ENCODE measurements at regions not wholly inside any gene's neighbourhood (a gene's known extent, or its start where the extent isn't known, plus 50 kb on each side); places are given as distances from the start of the nearest gene placed in this dataset.
"Not testable (repeated sequence)": the region's sequence is repeated elsewhere in the genome, so short reads cannot be mapped to it uniquely, and the experiment has no call there.

DNA sequence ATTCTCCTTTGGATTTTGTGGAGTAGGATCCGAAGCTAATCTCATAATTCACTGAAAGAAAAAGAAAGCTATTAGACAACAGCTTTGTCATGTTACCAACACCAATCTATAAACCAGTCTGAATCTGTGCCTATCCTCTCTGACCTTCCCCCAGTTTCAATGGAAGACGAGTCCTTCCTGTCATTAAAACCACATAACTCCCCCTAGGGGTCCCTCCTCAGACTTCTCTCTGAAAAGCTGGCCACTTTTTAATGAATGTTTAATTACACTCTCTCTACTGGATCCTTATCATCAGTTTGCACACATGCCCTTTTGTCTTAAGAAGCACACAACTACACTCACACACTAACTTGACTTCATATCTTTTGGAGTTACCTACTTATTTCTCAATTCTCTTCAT is 98.0 kb upstream of the TSLP start:
- no peaks in the 10 kb centered on the region for H3K27me3 ChIP-seq (ENCODE audit: control insufficient read depth in 3 of 3, insufficient read depth in 3 of 3, low read length in 3 of 3)
- H3K27ac ChIP-seq (ENCODE audit: low read depth, low read length) = no peak overlapping the region
- H3K36me3 ChIP-seq (ENCODE audit: control insufficient read depth in 3 of 3, insufficient read depth in 3 of 3, low read length in 3 of 3) = no peaks in the 10 kb centered on the region
- H3K9ac ChIP-seq (ENCODE audit: low read depth in 1 of 3, low read length in 3 of 3) = no peak overlapping the region
- H3K4me1 ChIP-seq (ENCODE audit: control insufficient read depth in 3 of 3, insufficient read depth in 3 of 3, low read length in 3 of 3) = no peaks in the 10 kb centered on the region
- no peaks in the 10 kb centered on the region for H3K9me3 ChIP-seq (ENCODE audit: control insufficient read depth in 3 of 3, low read length in 3 of 3)
- no peak overlapping the region for H3K4me3 ChIP-seq (ENCODE audit: low read length in 3 of 3)

DNA sequence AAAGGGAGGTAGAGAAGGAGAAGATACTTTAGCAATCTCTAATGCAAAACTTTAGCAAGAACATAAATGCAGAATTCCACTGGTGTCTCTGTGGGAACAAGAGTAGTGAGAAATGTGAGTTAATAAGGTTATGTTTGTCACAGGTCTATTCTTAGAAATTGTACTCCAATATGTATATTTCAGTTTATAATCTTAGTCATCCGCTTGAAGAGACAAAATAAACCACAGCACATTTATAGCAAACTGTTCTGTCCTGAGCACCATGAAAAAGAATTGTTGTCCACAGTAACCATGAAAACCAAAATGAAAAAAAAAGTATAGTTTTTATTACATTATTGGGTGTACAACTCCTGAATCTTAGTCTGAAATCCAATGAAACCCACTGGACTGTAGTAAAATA is 93.6 kb upstream of the TSLP start:
- Histone ChIP-seq H3K36me3 (ENCODE audit: control insufficient read depth in 3 of 3, insufficient read depth in 3 of 3, low read length in 3 of 3) (no peaks in the 10 kb centered on the region), H3K27me3 (ENCODE audit: control insufficient read depth in 3 of 3, insufficient read depth in 3 of 3, low read length in 3 of 3) (no peaks in the 10 kb centered on the region), H3K9me3 (ENCODE audit: control insufficient read depth in 3 of 3, low read length in 3 of 3) (no peaks in the 10 kb centered on the region), H3K4me3 (ENCODE audit: low read length in 3 of 3) (no peak overlapping the region), H3K27ac (ENCODE audit: low read depth, low read length) (no peak overlapping the region), H3K4me1 (ENCODE audit: control insufficient read depth in 3 of 3, insufficient read depth in 3 of 3, low read length in 3 of 3) (no peaks in the 10 kb centered on the region), H3K9ac (ENCODE audit: low read depth in 1 of 3, low read length in 3 of 3) (no peak overlapping the region)

DNA sequence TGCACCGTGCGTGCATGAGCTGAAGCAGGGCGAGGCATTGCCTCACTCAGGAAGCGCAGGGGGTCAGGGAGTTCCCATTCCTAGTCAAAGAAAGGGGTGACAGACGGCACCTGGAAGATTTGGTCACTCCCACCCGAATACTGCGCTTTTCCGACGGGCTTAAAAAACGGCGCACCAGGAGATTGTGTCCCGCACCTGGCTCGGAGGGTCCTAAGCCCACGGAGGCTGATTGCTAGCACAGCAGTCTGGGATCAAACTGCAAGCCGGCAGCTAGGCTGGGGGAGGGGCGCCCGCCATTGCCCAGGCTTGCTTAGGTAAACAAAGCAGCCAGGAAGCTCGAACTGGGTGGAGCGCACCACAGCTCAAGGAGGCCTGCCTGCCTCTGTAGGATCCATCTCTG is 85.6 kb upstream of the TSLP start:
- H3K36me3 ChIP-seq (ENCODE audit: control insufficient read depth in 3 of 3, insufficient read depth in 3 of 3, low read length in 3 of 3); H3K4me1 ChIP-seq (ENCODE audit: control insufficient read depth in 3 of 3, insufficient read depth in 3 of 3, low read length in 3 of 3); H3K9ac ChIP-seq (ENCODE audit: low read depth in 1 of 3, low read length in 3 of 3); H3K27ac ChIP-seq (ENCODE audit: low read depth, low read length); H3K4me3 ChIP-seq (ENCODE audit: low read length in 3 of 3); H3K9me3 ChIP-seq (ENCODE audit: control insufficient read depth in 3 of 3, low read length in 3 of 3); H3K27me3 ChIP-seq (ENCODE audit: control insufficient read depth in 3 of 3, insufficient read depth in 3 of 3, low read length in 3 of 3): not testable (repeated sequence)

DNA sequence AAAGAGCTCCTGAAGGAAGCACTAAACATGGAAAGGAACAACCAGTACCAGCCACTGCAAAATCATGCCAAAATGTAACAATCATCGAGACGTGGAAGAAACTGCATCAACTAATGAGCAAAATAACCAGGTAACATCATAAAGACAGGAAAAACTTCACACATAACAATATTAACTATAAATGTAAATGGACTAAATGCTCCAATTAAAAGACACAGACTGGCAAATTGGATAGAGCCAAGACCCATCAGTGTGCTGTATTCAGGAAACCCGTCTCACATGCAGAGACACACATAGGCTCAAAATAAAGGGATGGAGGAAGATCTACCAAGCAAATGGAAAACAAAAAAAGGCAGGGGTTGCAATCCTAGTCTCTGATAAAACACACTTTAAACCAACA is 83.9 kb upstream of the TSLP start:
- not testable (repeated sequence) for H3K27ac ChIP-seq (ENCODE audit: low read depth, low read length); H3K27me3 ChIP-seq (ENCODE audit: control insufficient read depth in 3 of 3, insufficient read depth in 3 of 3, low read length in 3 of 3); H3K9ac ChIP-seq (ENCODE audit: low read depth in 1 of 3, low read length in 3 of 3); H3K4me1 ChIP-seq (ENCODE audit: control insufficient read depth in 3 of 3, insufficient read depth in 3 of 3, low read length in 3 of 3); H3K4me3 ChIP-seq (ENCODE audit: low read length in 3 of 3); H3K9me3 ChIP-seq (ENCODE audit: control insufficient read depth in 3 of 3, low read length in 3 of 3); H3K36me3 ChIP-seq (ENCODE audit: control insufficient read depth in 3 of 3, insufficient read depth in 3 of 3, low read length in 3 of 3)

DNA sequence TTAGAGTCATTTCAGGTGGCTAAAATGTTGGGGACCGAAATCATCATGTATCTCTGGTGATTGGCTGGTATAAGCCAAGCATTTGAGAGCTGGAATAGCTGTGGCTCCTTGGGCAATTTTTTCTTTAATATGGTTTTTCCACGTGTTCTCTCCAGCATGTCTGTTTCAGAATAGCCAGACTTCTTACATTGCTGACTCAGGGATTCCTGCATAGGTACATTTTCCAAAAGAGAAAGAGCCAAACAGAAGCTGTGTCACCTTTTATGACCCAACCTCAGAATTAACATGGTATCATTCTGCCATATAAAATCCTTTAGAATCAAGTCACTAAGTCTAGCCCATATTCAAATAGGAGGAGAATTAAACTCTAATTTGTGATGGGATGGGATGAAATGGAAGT is 74.8 kb upstream of the TSLP start:
- no peaks in the 10 kb centered on the region for H3K9me3 ChIP-seq (ENCODE audit: control insufficient read depth in 3 of 3, low read length in 3 of 3)
- no peaks in the 10 kb centered on the region for H3K27me3 ChIP-seq (ENCODE audit: control insufficient read depth in 3 of 3, insufficient read depth in 3 of 3, low read length in 3 of 3)
- no peak overlapping the region for H3K4me3 ChIP-seq (ENCODE audit: low read length in 3 of 3)
- no peaks in the 10 kb centered on the region for H3K36me3 ChIP-seq (ENCODE audit: control insufficient read depth in 3 of 3, insufficient read depth in 3 of 3, low read length in 3 of 3)
- no peaks in the 10 kb centered on the region for H3K4me1 ChIP-seq (ENCODE audit: control insufficient read depth in 3 of 3, insufficient read depth in 3 of 3, low read length in 3 of 3)
- no peak overlapping the region for H3K9ac ChIP-seq (ENCODE audit: low read depth in 1 of 3, low read length in 3 of 3)
- H3K27ac ChIP-seq (ENCODE audit: low read depth, low read length) = no peak overlapping the region

DNA sequence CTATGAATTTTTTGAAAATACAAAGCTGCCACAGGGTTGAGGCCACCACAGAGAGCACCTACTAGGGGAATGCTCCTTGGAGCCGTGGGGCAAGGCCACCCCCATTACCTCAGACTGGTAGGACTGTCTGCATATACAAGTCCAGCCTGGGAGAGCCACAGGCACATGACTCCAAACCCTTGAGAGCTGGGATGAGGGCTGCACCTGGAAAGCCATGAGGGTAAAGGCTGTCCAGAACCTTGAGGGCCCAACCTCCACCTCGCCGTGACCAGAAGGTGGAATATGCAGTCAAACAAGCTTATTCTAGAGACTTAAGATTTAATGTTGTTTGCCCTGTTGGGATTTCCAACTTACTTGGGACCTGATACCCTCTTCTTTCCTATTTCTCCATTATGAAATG is 69.5 kb upstream of the TSLP start:
- Histone ChIP-seq H3K27me3 (ENCODE audit: control insufficient read depth in 3 of 3, insufficient read depth in 3 of 3, low read length in 3 of 3) (no peaks in the 10 kb centered on the region), H3K9me3 (ENCODE audit: control insufficient read depth in 3 of 3, low read length in 3 of 3) (no peaks in the 10 kb centered on the region), H3K9ac (ENCODE audit: low read depth in 1 of 3, low read length in 3 of 3) (no peak overlapping the region), H3K4me3 (ENCODE audit: low read length in 3 of 3) (no peak overlapping the region), H3K27ac (ENCODE audit: low read depth, low read length) (no peak overlapping the region), H3K4me1 (ENCODE audit: control insufficient read depth in 3 of 3, insufficient read depth in 3 of 3, low read length in 3 of 3) (no peaks in the 10 kb centered on the region), H3K36me3 (ENCODE audit: control insufficient read depth in 3 of 3, insufficient read depth in 3 of 3, low read length in 3 of 3) (no peaks in the 10 kb centered on the region)

DNA sequence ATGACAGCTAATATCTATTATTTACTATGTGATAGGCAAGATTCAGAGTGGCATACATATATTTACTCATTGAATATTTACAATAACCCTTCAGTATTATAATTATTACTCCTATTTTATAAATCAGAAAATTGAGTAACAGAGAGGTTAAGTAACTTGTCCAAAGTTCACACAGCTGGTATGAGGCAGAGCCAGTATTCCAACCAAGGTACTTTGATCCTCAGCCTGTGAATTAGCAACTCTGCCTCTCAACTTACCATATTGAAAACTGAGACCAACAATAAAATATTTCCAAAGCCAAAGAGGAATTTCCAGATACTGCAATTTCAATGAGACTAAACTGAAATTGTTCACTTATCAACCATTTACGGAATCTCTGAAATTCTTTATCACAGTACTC is 67.9 kb upstream of the TSLP start:
- no peaks in the 10 kb centered on the region for H3K4me1 ChIP-seq (ENCODE audit: control insufficient read depth in 3 of 3, insufficient read depth in 3 of 3, low read length in 3 of 3)

DNA sequence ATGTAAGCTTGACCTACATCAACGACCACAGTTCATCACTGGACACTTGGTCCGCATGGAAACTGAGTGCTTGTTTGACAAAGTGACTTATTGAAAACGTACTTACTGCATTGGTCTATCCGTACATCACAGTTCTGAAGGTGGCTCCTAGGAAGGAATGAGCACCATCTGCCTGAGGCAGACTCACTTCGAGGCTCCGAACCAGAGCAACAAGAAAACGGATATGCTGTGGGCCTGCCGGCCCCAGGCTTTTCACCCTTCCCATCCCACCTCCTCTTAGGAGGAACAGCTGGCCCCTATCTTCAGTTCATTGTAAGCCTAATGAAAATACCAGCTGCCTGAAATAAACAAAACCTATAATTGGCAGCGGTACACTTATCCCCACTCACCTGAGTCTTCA is 67.2 kb upstream of the TSLP start:
- Histone ChIP-seq H3K9ac (ENCODE audit: low read depth in 1 of 3, low read length in 3 of 3) (no peak overlapping the region), H3K4me1 (ENCODE audit: control insufficient read depth in 3 of 3, insufficient read depth in 3 of 3, low read length in 3 of 3) (no peaks in the 10 kb centered on the region), H3K27ac (ENCODE audit: low read depth, low read length) (no peak overlapping the region)

More for the DNA sequence above, 67.9 kb upstream of the TSLP start:
- Histone ChIP-seq H3K9me3 (ENCODE audit: control insufficient read depth in 3 of 3, low read length in 3 of 3) (no peaks in the 10 kb centered on the region), H3K4me3 (ENCODE audit: low read length in 3 of 3) (no peak overlapping the region), H3K27me3 (ENCODE audit: control insufficient read depth in 3 of 3, insufficient read depth in 3 of 3, low read length in 3 of 3) (no peaks in the 10 kb centered on the region), H3K27ac (ENCODE audit: low read depth, low read length) (no peak overlapping the region), H3K36me3 (ENCODE audit: control insufficient read depth in 3 of 3, insufficient read depth in 3 of 3, low read length in 3 of 3) (no peaks in the 10 kb centered on the region), H3K9ac (ENCODE audit: low read depth in 1 of 3, low read length in 3 of 3) (no peak overlapping the region)

DNA sequence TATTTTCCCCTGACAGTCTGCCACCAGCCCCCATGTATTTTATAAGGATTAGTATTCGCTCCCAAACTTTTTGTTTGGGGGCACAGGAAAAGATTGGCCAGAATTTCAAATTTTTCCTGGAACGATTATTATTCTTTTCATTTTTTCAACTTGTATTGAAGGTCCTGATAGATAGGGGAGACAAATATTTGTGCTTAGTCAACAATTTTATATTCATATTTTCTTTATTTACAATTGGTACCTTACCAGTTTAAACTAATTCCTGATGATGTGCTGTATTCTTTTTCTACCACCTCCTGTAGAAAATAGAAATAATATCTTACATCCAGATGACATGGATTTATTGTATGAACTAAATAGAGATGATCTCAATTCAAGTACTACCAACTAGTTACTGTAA is 60.7 kb upstream of the TSLP start:
- no peak overlapping the region for H3K9ac ChIP-seq (ENCODE audit: low read depth in 1 of 3, low read length in 3 of 3)
- no peak overlapping the region for H3K4me3 ChIP-seq (ENCODE audit: low read length in 3 of 3)
- no peaks in the 10 kb centered on the region for H3K4me1 ChIP-seq (ENCODE audit: control insufficient read depth in 3 of 3, insufficient read depth in 3 of 3, low read length in 3 of 3)
- H3K9me3 ChIP-seq (ENCODE audit: control insufficient read depth in 3 of 3, low read length in 3 of 3) = no peaks in the 10 kb centered on the region
- H3K27ac ChIP-seq (ENCODE audit: low read depth, low read length) = no peak overlapping the region
- H3K27me3 ChIP-seq (ENCODE audit: control insufficient read depth in 3 of 3, insufficient read depth in 3 of 3, low read length in 3 of 3) = no peaks in the 10 kb centered on the region
- no peaks in the 10 kb centered on the region for H3K36me3 ChIP-seq (ENCODE audit: control insufficient read depth in 3 of 3, insufficient read depth in 3 of 3, low read length in 3 of 3)

More for the DNA sequence above, 67.2 kb upstream of the TSLP start:
- Histone ChIP-seq H3K4me3 (ENCODE audit: low read length in 3 of 3) (no peak overlapping the region), H3K27me3 (ENCODE audit: control insufficient read depth in 3 of 3, insufficient read depth in 3 of 3, low read length in 3 of 3) (no peaks in the 10 kb centered on the region), H3K9me3 (ENCODE audit: control insufficient read depth in 3 of 3, low read length in 3 of 3) (no peaks in the 10 kb centered on the region), H3K36me3 (ENCODE audit: control insufficient read depth in 3 of 3, insufficient read depth in 3 of 3, low read length in 3 of 3) (no peaks in the 10 kb centered on the region)

DNA sequence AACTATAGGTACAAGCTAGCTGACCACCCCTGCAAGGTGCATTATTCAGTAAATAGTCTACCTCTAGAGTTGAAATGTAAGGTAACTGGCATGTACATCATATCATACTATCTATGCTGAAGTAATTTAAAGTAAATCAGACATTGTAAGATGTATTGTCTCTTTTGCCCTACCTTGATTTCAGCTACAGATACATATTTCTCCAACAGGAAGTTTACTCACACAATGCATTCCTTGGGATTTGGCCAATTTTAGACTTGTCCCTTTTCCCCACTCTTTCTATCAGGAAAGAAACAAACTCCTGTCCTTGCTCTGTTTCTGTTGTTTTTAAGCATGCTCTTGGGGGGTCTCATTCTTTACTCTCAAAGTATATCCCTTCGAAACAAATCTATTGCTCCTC is 58.5 kb upstream of the TSLP start:
- Histone ChIP-seq H3K9ac (ENCODE audit: low read depth in 1 of 3, low read length in 3 of 3) (no peak overlapping the region), H3K4me3 (ENCODE audit: low read length in 3 of 3) (no peak overlapping the region), H3K27me3 (ENCODE audit: control insufficient read depth in 3 of 3, insufficient read depth in 3 of 3, low read length in 3 of 3) (no peaks in the 10 kb centered on the region), H3K27ac (ENCODE audit: low read depth, low read length) (no peak overlapping the region), H3K4me1 (ENCODE audit: control insufficient read depth in 3 of 3, insufficient read depth in 3 of 3, low read length in 3 of 3) (no peaks in the 10 kb centered on the region), H3K36me3 (ENCODE audit: control insufficient read depth in 3 of 3, insufficient read depth in 3 of 3, low read length in 3 of 3) (no peaks in the 10 kb centered on the region), H3K9me3 (ENCODE audit: control insufficient read depth in 3 of 3, low read length in 3 of 3) (no peaks in the 10 kb centered on the region)

DNA sequence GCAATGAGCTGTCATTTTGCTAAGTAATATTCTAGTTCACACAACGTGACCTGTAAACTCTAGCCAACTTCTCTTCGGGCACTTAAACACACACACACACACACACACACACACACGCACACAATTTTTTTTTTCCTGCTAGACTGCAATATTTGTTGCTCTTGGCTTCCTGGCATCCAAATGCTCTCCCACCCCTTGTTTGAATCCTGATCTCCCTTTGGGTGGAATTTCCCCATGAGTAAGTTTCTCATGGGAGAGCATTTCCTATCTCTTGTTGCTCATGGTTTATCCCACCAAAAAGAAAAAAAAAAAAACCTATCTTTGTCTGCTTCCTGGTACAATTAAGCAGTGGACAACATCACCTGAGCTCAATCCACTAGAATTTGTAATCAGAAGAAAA is 54.7 kb upstream of the TSLP start:
- Histone ChIP-seq H3K27ac (ENCODE audit: low read depth, low read length) (no peak overlapping the region), H3K4me1 (ENCODE audit: control insufficient read depth in 3 of 3, insufficient read depth in 3 of 3, low read length in 3 of 3) (no peaks in the 10 kb centered on the region), H3K4me3 (ENCODE audit: low read length in 3 of 3) (no peak overlapping the region), H3K27me3 (ENCODE audit: control insufficient read depth in 3 of 3, insufficient read depth in 3 of 3, low read length in 3 of 3) (no peaks in the 10 kb centered on the region), H3K9ac (ENCODE audit: low read depth in 1 of 3, low read length in 3 of 3) (no peak overlapping the region), H3K9me3 (ENCODE audit: control insufficient read depth in 3 of 3, low read length in 3 of 3) (no peaks in the 10 kb centered on the region), H3K36me3 (ENCODE audit: control insufficient read depth in 3 of 3, insufficient read depth in 3 of 3, low read length in 3 of 3) (no peaks in the 10 kb centered on the region)
